H1 (cell line): ENCODE measurements at regions not wholly inside any gene's neighbourhood (a gene's known extent, or its start where the extent isn't known, plus 50 kb on each side); places are given as distances from the start of the nearest gene placed in this dataset.

Source experiments
- CTCF ChIA-PET: fragments of 300-600 bp; sonication (Branson Sonifier 250); formaldehyde crosslinking; loops from one replicate; lab custom pipeline; 2021; ENCODE audit not compliant: partially characterized antibody; lab: Charles Lee
- POLR2A ChIA-PET: fragments of 300-600 bp; sonication (Branson Sonifier 250); formaldehyde crosslinking; loops from one replicate; lab custom pipeline; 2021; ENCODE audit warnings: inconsistent platforms; ENCODE audit not compliant: partially characterized antibody; lab: Charles Lee
- DNase-seq, 2 experiments: peaks; one replicate each; pipeline versions ENCODE4 v3.0.0 to v3.0.0-alpha.2; 2010 to 2022; ENCODE audit warnings: low spot score in 2 of 2, low read depth in 1 of 2, mixed read lengths in 1 of 2
- FAIRE-seq: peaks from 2 replicates; lab custom pipeline; 2011; peaks lifted over from hg19 to GRCh38; lab: Jason Lieb, UNC
- H2AFZ ChIP-seq: 2 replicates; pipeline ENCODE4 v1.8.1; 2012; ENCODE audit warnings: low read length, inconsistent platforms
- H2AK5ac ChIP-seq: 2 replicates; pipeline ENCODE4 v1.6.1; 2013; ENCODE audit warnings: low read depth, low read length
- H2BK120ac ChIP-seq: replicated peaks from 2 replicates; pipeline ENCODE3; 2013; ENCODE audit warnings: low read depth, low read length, inconsistent platforms
- H2BK12ac ChIP-seq: 2 replicates; pipeline ENCODE4 v1.6.1; 2013; ENCODE audit warnings: low read depth, low read length
- H2BK15ac ChIP-seq: 2 replicates; pipeline ENCODE4 v1.6.1; 2013; ENCODE audit warnings: low read length
- H2BK20ac ChIP-seq: 2 replicates; pipeline ENCODE4 v1.6.1; 2013; ENCODE audit warnings: low read length
- H2BK5ac ChIP-seq: 2 replicates; pipeline ENCODE4 v1.6.1; 2013; ENCODE audit warnings: low read depth, low read length
- H3K14ac ChIP-seq: 2 replicates; pipeline ENCODE4 v1.6.1; 2013; ENCODE audit warnings: inconsistent platforms; ENCODE audit not compliant: insufficient read length
- H3K18ac ChIP-seq: 2 replicates; pipeline ENCODE4 v1.6.1; 2013; ENCODE audit warnings: low read length; ENCODE audit errors: extremely low read depth
- H3K23ac ChIP-seq: 2 replicates; pipeline ENCODE4 v1.6.1; 2013; ENCODE audit warnings: inconsistent platforms; ENCODE audit not compliant: insufficient read length
- H3K23me2 ChIP-seq: 2 replicates; pipeline ENCODE4 v1.6.1; 2013; ENCODE audit warnings: low read depth, low read length
- H3K27ac ChIP-seq: 2 replicates; pipeline ENCODE4 v1.6.1; 2011; ENCODE audit warnings: low read depth, low read length, inconsistent platforms
- H3K27me3 ChIP-seq, 4 experiments: replicated peaks in 1 of 4; 1 replicate in 1 of 4; 2 replicates in 3 of 4; pipeline versions ENCODE4 v1.6.1 to v1.8.1; 2011 to 2013; ENCODE audit warnings: low read length in 3 of 4, mild to moderate bottlenecking in 3 of 4, inconsistent platforms in 2 of 4, mixed read lengths in 2 of 4, moderate library complexity in 1 of 4; ENCODE audit not compliant: control insufficient read depth in 3 of 4, insufficient read depth in 3 of 4; ENCODE audit errors: extremely low read depth in 1 of 4
- H3K36me3 ChIP-seq, 4 experiments: 2 replicates each; pipeline versions ENCODE4 v1.6.1 to v1.8.1; 2011 to 2013; ENCODE audit warnings: mild to moderate bottlenecking in 4 of 4, low read length in 3 of 4, moderate library complexity in 2 of 4, control low read depth in 1 of 4, inconsistent platforms in 1 of 4; ENCODE audit not compliant: insufficient read depth in 4 of 4, control insufficient read depth in 2 of 4
- H3K4ac ChIP-seq: replicated peaks from 2 replicates; pipeline ENCODE3; 2013; ENCODE audit warnings: low read length, low read depth, mixed read lengths, inconsistent platforms; ENCODE audit not compliant: insufficient read length
- H3K4me1 ChIP-seq, 4 experiments: replicated peaks in 1 of 4; 1 replicate in 1 of 4; 2 replicates in 3 of 4; pipeline versions ENCODE4 v1.6.1 to v1.8.1; 2011 to 2013; ENCODE audit warnings: low read length in 3 of 4, inconsistent platforms in 2 of 4, mixed read lengths in 1 of 4; ENCODE audit not compliant: insufficient read depth in 4 of 4, control insufficient read depth in 3 of 4
- H3K4me2 ChIP-seq, 2 experiments: 2 replicates each; pipeline versions ENCODE4 v1.6.1 to v1.8.1; 2011 to 2013; ENCODE audit warnings: low read depth in 2 of 2, low read length in 2 of 2, control low read depth in 1 of 2, inconsistent platforms in 1 of 2, mild to moderate bottlenecking in 1 of 2; ENCODE audit not compliant: insufficient read depth in 1 of 2
- H3K4me3 ChIP-seq, 4 experiments: fragments of 200-600, 300-600 bp in 1 of 4; sonication (generic), shearing (Covaris generic), sonication (Bioruptor Twin) in 1 of 4; 2 replicates each; pipeline versions ENCODE4 v1.5.1 to v1.8.1; 2011 to 2016; ENCODE audit warnings: low read length in 4 of 4, low read depth in 3 of 4, control low read depth in 2 of 4, inconsistent platforms in 2 of 4, mild to moderate bottlenecking in 2 of 4, mixed read lengths in 1 of 4, moderate library complexity in 1 of 4; ENCODE audit not compliant: insufficient read depth in 2 of 4; ENCODE audit errors: extremely low read depth in 1 of 4
- H3K56ac ChIP-seq: replicated peaks from 2 replicates; pipeline ENCODE3; 2013; ENCODE audit warnings: low read depth, mild to moderate bottlenecking, mixed read lengths, low read length, inconsistent platforms; ENCODE audit not compliant: insufficient read length
- H3K79me1 ChIP-seq: 2 replicates; pipeline ENCODE4 v1.6.1; 2013; ENCODE audit warnings: low read depth, low read length, control low read depth
- H3K79me2 ChIP-seq, 2 experiments: 2 replicates each; pipeline versions ENCODE4 v1.6.1 to v1.8.1; 2012 to 2013; ENCODE audit warnings: low read length in 2 of 2, mild to moderate bottlenecking in 2 of 2, inconsistent platforms in 1 of 2; ENCODE audit not compliant: insufficient read depth in 2 of 2, control insufficient read depth in 1 of 2
- H3K9ac ChIP-seq, 4 experiments: replicated peaks in 1 of 4; 1 replicate in 1 of 4; 2 replicates in 3 of 4; pipeline versions ENCODE4 v1.6.1 to v1.8.1; 2011 to 2013; ENCODE audit warnings: low read depth in 3 of 4, low read length in 3 of 4, control low read depth in 2 of 4, mild to moderate bottlenecking in 2 of 4, moderate library complexity in 2 of 4, inconsistent platforms in 1 of 4; ENCODE audit errors: extremely low read depth in 1 of 4
- H3K9me3 ChIP-seq, 2 experiments: 2 replicates each; pipeline versions ENCODE4 v1.6.1 to v1.8.1; 2012 to 2013; ENCODE audit warnings: mild to moderate bottlenecking in 2 of 2, moderate library complexity in 2 of 2, control low read depth in 1 of 2, inconsistent platforms in 1 of 2, low read depth in 1 of 2, low read length in 1 of 2, mixed read lengths in 1 of 2; ENCODE audit not compliant: insufficient read depth in 2 of 2
- H4K20me1 ChIP-seq, 2 experiments: replicated peaks in 1 of 2; 2 replicates each; pipeline versions ENCODE3 to v1.8.1; 2011 to 2013; ENCODE audit warnings: inconsistent platforms in 2 of 2, low read length in 2 of 2, mild to moderate bottlenecking in 1 of 2; ENCODE audit not compliant: insufficient read depth in 2 of 2, control insufficient read depth in 1 of 2
- H4K5ac ChIP-seq: 2 replicates; pipeline ENCODE4 v1.6.1; 2013; ENCODE audit warnings: low read length, low read depth, mixed read lengths, inconsistent platforms; ENCODE audit not compliant: insufficient read length
- H4K8ac ChIP-seq: 2 replicates; pipeline ENCODE4 v1.8.0; 2013; ENCODE audit warnings: mild to moderate bottlenecking, moderate library complexity, low read length, inconsistent platforms; ENCODE audit not compliant: insufficient read depth; ENCODE audit errors: extremely low read depth
- H4K91ac ChIP-seq: replicated peaks from 2 replicates; pipeline ENCODE3; 2013; ENCODE audit warnings: low read length, mixed read lengths, inconsistent platforms; ENCODE audit not compliant: insufficient read length
- ATF2 ChIP-seq: IDR thresholded peaks from 2 replicates; pipeline ENCODE4 v1.6.1; 2012; ENCODE audit warnings: low read length, inconsistent platforms
- CHD2 ChIP-seq: IDR thresholded peaks from 2 replicates; pipeline ENCODE4 v1.6.1; 2012; ENCODE audit warnings: low read length, improper control_type of control experiment
- CTBP2 ChIP-seq: IDR thresholded peaks from 2 replicates; pipeline ENCODE4 v1.7.0; 2011; ENCODE audit warnings: borderline replicate concordance, mild to moderate bottlenecking, moderate library complexity, mixed read lengths, low read length; ENCODE audit not compliant: insufficient read depth, insufficient read length
- CTCF ChIP-seq, 3 experiments: IDR thresholded peaks; 1 replicate in 2 of 3; 2 replicates in 1 of 3; pipeline versions ENCODE4 v1.5.1 to v1.6.1; 2011; ENCODE audit warnings: low read length in 3 of 3, mild to moderate bottlenecking in 3 of 3, inconsistent platforms in 2 of 3, low read depth in 1 of 3, moderate library complexity in 1 of 3; ENCODE audit not compliant: insufficient read depth in 1 of 3; ENCODE audit errors: control extremely low read depth in 1 of 3
- KDM5A ChIP-seq: fragments of 200-600 bp; IDR thresholded peaks from 2 replicates; pipeline ENCODE4 v1.7.1; 2012; ENCODE audit warnings: mild to moderate bottlenecking, low read length, inconsistent platforms, mixed read lengths
- RFX5 ChIP-seq: IDR thresholded peaks from 2 replicates; pipeline ENCODE4 v1.6.1; 2011; ENCODE audit warnings: low read depth, low read length, improper control_type of control experiment, borderline replicate concordance
- TAF1 ChIP-seq: IDR thresholded peaks from 2 replicates; pipeline ENCODE4 v1.6.1; 2011; ENCODE audit warnings: mild to moderate bottlenecking, low read depth, low read length
- TAF7 ChIP-seq: optimal IDR thresholded peaks from 2 replicates; pipeline ENCODE3; 2011; ENCODE audit warnings: low read depth, mild to moderate bottlenecking, inconsistent platforms, low read length, moderate library complexity, borderline replicate concordance
- WGBS, 2 experiments: shearing (Covaris generic) in 1 of 2; methylation state at CpG; one replicate each; pipeline versions ENCODE4 v1.1.6 to v1.1.7; 2013 to 2015; ENCODE audit warnings: low lambda C conversion rate in 2 of 2, mixed read lengths in 2 of 2, inconsistent platforms in 1 of 2, low coverage in 1 of 2, missing lambda C conversion rate in 1 of 2; ENCODE audit not compliant: insufficient replicate concordance in 2 of 2, insufficient coverage in 1 of 2, insufficient read length in 1 of 2; ENCODE audit errors: extremely low coverage in 1 of 2, missing lambda C conversion rate in 1 of 2; 5-methylcytosine and 5-hydroxymethylcytosine counted together

- H3K4me3 ChIP-seq = no peak overlapping the region
- H4K5ac ChIP-seq = no peak overlapping the region
- no peak overlapping the region for H2BK5ac ChIP-seq
- H3K4ac ChIP-seq = no peak overlapping the region
- no peak overlapping the region for H2BK20ac ChIP-seq
- H3K79me2 ChIP-seq = no peaks in the 10 kb centered on the region
- no peak overlapping the region; the same call in 1 of the 2 replicates for H4K8ac ChIP-seq
- 92% methylated on average over 20 of the region's 20 CpGs; no CpG with 5 or more reads in 1 of the 2 experiments for WGBS, 2 experiments
- H4K20me1 ChIP-seq = no peaks in the 10 kb centered on the region
- H3K4me1 ChIP-seq = no peaks in the 10 kb centered on the region
- no peak overlapping the region for H2BK15ac ChIP-seq
- no peak overlapping the region for H3K9ac ChIP-seq
- TF ChIP-seq CTBP2 (no peak), RFX5 (no peak), TAF1 (no peak), ATF2 (no peak), KDM5A (no peak), TAF7 (no peak), CHD2 (no peak), CTCF (IDR thresholded peaks at IDR 0.05; ENCODE audit: control extremely low read depth in 1 of 3, insufficient read depth in 1 of 3, low read depth in 1 of 3, low read length in 3 of 3) (no peak)
- no peak overlapping the region for H2AFZ ChIP-seq
- POLR2A ChIA-PET = interaction anchor here (0.9 kb wide), 1 partner anchor 30 kb away, joined by 3 read pairs; no protein-coding TSS in a partner anchor
- no peak overlapping the region for H4K91ac ChIP-seq
- H3K27ac ChIP-seq = no peak overlapping the region
- H3K4me2 ChIP-seq = no peak overlapping the region
- CTCF ChIA-PET = no interaction called here
- H3K18ac ChIP-seq = no peak overlapping the region
- H3K79me1 ChIP-seq = no peaks in the 10 kb centered on the region
- no peaks in the 10 kb centered on the region for H3K23me2 ChIP-seq
- H2AK5ac ChIP-seq = no peak overlapping the region
- no peak overlapping the region for H2BK120ac ChIP-seq
- FAIRE-seq (no peak), DNase-seq (no peak)
- no peaks in the 10 kb centered on the region for H3K9me3 ChIP-seq
- no peak overlapping the region for H2BK12ac ChIP-seq
- no peaks in the 10 kb centered on the region for H3K27me3 ChIP-seq
- H3K36me3 ChIP-seq = no peaks in the 10 kb centered on the region
- H3K23ac ChIP-seq = no peak overlapping the region
- H3K14ac ChIP-seq = no peak overlapping the region
- H3K56ac ChIP-seq = no peak overlapping the region
Observed at GRCh38 chr15:62362144-62362543, 197.1 kb upstream of the C2CD4B start.
